GM19043 (cell line): ENCODE measurements at regions not wholly inside any gene's neighbourhood (a gene's known extent, or its start where the extent isn't known, plus 50 kb on each side); places are given as distances from the start of the nearest gene placed in this dataset.
A peak's percentile ranks its signal among the peaks of the same experiment; 100 is the strongest.

Experiments
- ATAC-seq: cut with Tn5 transposase; IDR thresholded peaks from one replicate; pipeline ENCODE4 v1.9.1; 2021; ENCODE audit warnings: low read depth; ENCODE audit not compliant: unreplicated experiment

GRCh38 chr4:54541426-54542118 is 116.2 kb upstream of the KIT start:
- no peak for ATAC-seq

GRCh38 chr4:54542119-54542438 is 115.7 kb upstream of the KIT start:
- no peak for ATAC-seq

GRCh38 chr4:54542540-54543041 is 115.2 kb upstream of the KIT start:
- ATAC-seq = no peak

- no peak for ATAC-seq
These were observed 114.5 kb upstream of the KIT start for GRCh38 chr4:54543088-54543795.

GRCh38 chr4:54545663-54546424 is 111.9 kb upstream of the KIT start:
- ATAC-seq = no peak

GRCh38 chr4:54547299-54548097 is 110.3 kb upstream of the KIT start:
- peak; percentile 85 for ATAC-seq

- ATAC-seq = peak; percentile 36
These were observed 109.6 kb upstream of the KIT start for GRCh38 chr4:54548098-54548620.

- no peak for ATAC-seq
These were observed 108.8 kb upstream of the KIT start for GRCh38 chr4:54548831-54549460.

GRCh38 chr4:54550395-54551171 is 107.2 kb upstream of the KIT start:
- no peak for ATAC-seq

- ATAC-seq = no peak
These were observed 104.8 kb upstream of the KIT start for GRCh38 chr4:54553001-54553400.

GRCh38 chr4:54554339-54554990 is 103.3 kb upstream of the KIT start:
- ATAC-seq = no peak

GRCh38 chr4:54556051-54556450 is 101.7 kb upstream of the KIT start:
- ATAC-seq = no peak

- no peak for ATAC-seq
These were observed 101.2 kb upstream of the KIT start for GRCh38 chr4:54556587-54556986.

- ATAC-seq = no peak
These were observed 98.7 kb upstream of the KIT start for GRCh38 chr4:54558889-54559677.

GRCh38 chr4:54560513-54560912 is 97.2 kb upstream of the KIT start:
- no peak for ATAC-seq

- ATAC-seq = no peak
These were observed 95.8 kb upstream of the KIT start for GRCh38 chr4:54561940-54562339.

GRCh38 chr4:54566608-54567007 is 91.1 kb upstream of the KIT start:
- ATAC-seq = no peak

GRCh38 chr4:54567327-54567726 is 90.4 kb upstream of the KIT start:
- ATAC-seq = no peak
